ENCODE measurements at regions not wholly inside any gene's neighbourhood (a gene's known extent, or its start where the extent isn't known, plus 50 kb on each side); places are given as distances from the start of the nearest gene placed in this dataset.

DNA sequence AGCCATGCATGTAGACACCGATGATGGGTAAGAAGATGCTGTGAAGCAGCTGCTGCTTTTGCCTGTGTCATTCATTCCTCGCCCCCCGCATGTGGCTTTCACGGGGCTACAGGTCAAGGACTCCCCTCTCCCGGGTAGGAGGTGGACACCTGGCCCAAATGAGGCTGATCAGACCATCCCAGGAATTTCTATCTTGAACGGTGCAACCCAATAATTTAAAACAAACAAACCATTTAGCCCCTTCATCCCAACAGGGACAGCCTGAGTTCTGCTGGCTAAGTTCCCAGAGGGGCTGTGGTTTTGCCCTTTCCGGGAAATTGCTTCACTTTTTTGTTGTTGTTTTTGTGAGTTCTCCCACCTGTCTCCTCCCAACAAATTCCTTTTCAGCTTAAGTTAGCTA, 137.7 kb upstream of the CDH5 start:
- no peaks in the 10 kb centered on the region for H3K79me2 ChIP-seq
- no peaks in the 10 kb centered on the region for H3K36me3 ChIP-seq (replicated peaks; ENCODE audit: insufficient read depth, low read depth)
- no peak overlapping the region for H3K4me3 ChIP-seq
- no peak for DNase-seq (ENCODE audit: low spot score)
- no peaks in the 10 kb centered on the region for H3K9me3 ChIP-seq (ENCODE audit: low read depth)
- no peak for TF ChIP-seq EZH2phosphoT487 (IDR thresholded peaks at IDR 0.05; ENCODE audit: low read depth, severe bottlenecking, unreplicated experiment)
- TF ChIP-seq EZH2 (IDR thresholded peaks at IDR 0.05; ENCODE audit: borderline replicate concordance) = no peak
- TF ChIP-seq, protein P1, sequence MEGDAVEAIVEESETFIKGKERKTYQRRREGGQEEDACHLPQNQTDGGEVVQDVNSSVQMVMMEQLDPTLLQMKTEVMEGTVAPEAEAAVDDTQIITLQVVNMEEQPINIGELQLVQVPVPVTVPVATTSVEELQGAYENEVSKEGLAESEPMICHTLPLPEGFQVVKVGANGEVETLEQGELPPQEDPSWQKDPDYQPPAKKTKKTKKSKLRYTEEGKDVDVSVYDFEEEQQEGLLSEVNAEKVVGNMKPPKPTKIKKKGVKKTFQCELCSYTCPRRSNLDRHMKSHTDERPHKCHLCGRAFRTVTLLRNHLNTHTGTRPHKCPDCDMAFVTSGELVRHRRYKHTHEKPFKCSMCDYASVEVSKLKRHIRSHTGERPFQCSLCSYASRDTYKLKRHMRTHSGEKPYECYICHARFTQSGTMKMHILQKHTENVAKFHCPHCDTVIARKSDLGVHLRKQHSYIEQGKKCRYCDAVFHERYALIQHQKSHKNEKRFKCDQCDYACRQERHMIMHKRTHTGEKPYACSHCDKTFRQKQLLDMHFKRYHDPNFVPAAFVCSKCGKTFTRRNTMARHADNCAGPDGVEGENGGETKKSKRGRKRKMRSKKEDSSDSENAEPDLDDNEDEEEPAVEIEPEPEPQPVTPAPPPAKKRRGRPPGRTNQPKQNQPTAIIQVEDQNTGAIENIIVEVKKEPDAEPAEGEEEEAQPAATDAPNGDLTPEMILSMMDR (IDR thresholded peaks at IDR 0.05; ENCODE audit: poor library complexity) = no peak
- no peaks in the 10 kb centered on the region for H3K27me3 ChIP-seq
- no peaks in the 10 kb centered on the region for H3K9me2 ChIP-seq (replicated peaks; ENCODE audit: insufficient read depth)
- no peak overlapping the region for H3K4me2 ChIP-seq
- no peak overlapping the region for H3K27ac ChIP-seq
- H4K20me1 ChIP-seq (ENCODE audit: insufficient read depth, poor library complexity, severe bottlenecking) = no peaks in the 10 kb centered on the region
- no peak overlapping the region for H2AFZ ChIP-seq
- WGBS (ENCODE audit: low lambda C conversion rate, missing lambda C conversion rate) = 72% methylated on average over 7 of the region's 7 CpGs
- H3K4me1 ChIP-seq (ENCODE audit: insufficient read depth) = peaks cover 19% of the 10 kb centered on the region

DNA sequence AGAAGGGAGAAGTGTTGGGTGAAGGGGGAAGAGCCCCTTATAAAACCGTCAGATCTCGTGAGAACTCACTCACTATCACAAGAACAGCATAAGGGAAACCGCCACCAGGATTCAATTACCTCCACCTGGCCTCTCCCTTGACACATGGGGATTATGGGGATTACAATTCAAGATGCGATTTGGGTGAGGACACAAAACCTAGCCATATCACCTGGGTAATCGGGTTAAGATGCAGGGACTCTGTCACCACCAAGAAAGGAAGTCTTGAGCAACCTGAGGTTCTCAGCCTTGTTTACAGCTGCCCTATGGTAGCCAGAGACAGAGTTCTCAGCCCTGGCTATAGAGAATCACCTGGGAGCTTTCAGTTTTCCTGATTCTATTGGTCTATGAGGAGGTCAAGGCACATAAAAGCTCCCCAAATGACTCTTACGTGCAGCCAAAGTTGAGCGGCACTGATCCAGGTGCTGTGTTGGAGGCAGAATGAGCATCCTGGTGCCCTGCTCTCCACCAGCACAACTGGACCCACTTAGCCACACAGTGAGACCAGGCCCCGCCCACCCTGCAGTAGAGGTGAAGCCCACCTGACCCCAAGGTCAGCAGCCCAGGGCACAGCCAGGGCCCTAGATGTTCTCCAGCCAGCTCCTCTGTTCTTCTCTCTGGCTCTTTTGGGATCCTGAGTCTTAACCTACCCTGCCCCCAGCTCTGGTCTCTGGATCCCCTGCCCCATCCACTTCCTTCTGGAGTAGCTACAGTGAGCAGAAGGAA, 138.5 kb upstream of the CDH5 start:
- Histone ChIP-seq H2AFZ (no peak overlapping the region), H3K4me1 (ENCODE audit: insufficient read depth) (peaks cover 19% of the 10 kb centered on the region), H3K27me3 (no peaks in the 10 kb centered on the region), H3K36me3 (replicated peaks; ENCODE audit: insufficient read depth, low read depth) (no peaks in the 10 kb centered on the region), H3K27ac (no peak overlapping the region), H3K9me2 (replicated peaks; ENCODE audit: insufficient read depth) (no peaks in the 10 kb centered on the region), H3K9me3 (ENCODE audit: low read depth) (no peaks in the 10 kb centered on the region), H3K4me2 (no peak overlapping the region), H4K20me1 (ENCODE audit: insufficient read depth, poor library complexity, severe bottlenecking) (no peaks in the 10 kb centered on the region), H3K4me3 (no peak overlapping the region), H3K79me2 (no peaks in the 10 kb centered on the region)
- WGBS (ENCODE audit: low lambda C conversion rate, missing lambda C conversion rate) = 89% methylated on average over 8 of the region's 8 CpGs
- TF ChIP-seq, protein P1 (IDR thresholded peaks at IDR 0.05; ENCODE audit: poor library complexity) = no peak
- TF ChIP-seq EZH2 (IDR thresholded peaks at IDR 0.05; ENCODE audit: borderline replicate concordance) (no peak), EZH2phosphoT487 (IDR thresholded peaks at IDR 0.05; ENCODE audit: low read depth, severe bottlenecking, unreplicated experiment) (no peak)
- DNase-seq (ENCODE audit: low spot score) = no peak

DNA sequence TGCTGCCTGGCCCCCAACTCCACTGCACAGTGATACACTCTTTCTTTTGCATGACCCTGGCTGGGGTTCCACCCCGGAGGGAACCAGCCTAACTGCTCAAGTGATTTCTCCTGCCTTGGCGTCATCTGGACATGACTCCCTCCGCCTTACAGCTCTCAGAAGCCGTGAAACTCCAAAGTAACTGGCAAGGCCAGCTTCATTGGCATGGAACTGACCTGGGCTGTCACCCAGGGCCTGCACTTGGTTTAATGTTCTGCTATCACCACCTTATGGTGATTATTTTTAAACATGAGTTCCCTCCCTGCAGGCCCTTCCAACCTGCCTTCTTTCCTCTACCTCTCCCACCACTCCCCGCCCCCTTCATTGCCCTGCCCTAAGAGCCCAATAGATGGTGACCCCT, 139.7 kb upstream of the CDH5 start:
- DNase-seq (ENCODE audit: low spot score) = no peak
- no peak for TF ChIP-seq EZH2 (IDR thresholded peaks at IDR 0.05; ENCODE audit: borderline replicate concordance)
- Histone ChIP-seq H3K4me2 (no peak overlapping the region), H3K9me2 (replicated peaks; ENCODE audit: insufficient read depth) (no peaks in the 10 kb centered on the region), H3K4me1 (ENCODE audit: insufficient read depth) (peaks cover 12% of the 10 kb centered on the region), H3K4me3 (no peak overlapping the region), H2AFZ (no peak overlapping the region), H3K36me3 (replicated peaks; ENCODE audit: insufficient read depth, low read depth) (no peaks in the 10 kb centered on the region), H4K20me1 (ENCODE audit: insufficient read depth, poor library complexity, severe bottlenecking) (no peaks in the 10 kb centered on the region), H3K27ac (no peak overlapping the region), H3K79me2 (no peaks in the 10 kb centered on the region), H3K9me3 (ENCODE audit: low read depth) (no peaks in the 10 kb centered on the region), H3K27me3 (no peaks in the 10 kb centered on the region)
- whole genome bisulfite sequencing (ENCODE audit: low lambda C conversion rate, missing lambda C conversion rate) = 96% methylated on average over 5 of the region's 5 CpGs

DNA sequence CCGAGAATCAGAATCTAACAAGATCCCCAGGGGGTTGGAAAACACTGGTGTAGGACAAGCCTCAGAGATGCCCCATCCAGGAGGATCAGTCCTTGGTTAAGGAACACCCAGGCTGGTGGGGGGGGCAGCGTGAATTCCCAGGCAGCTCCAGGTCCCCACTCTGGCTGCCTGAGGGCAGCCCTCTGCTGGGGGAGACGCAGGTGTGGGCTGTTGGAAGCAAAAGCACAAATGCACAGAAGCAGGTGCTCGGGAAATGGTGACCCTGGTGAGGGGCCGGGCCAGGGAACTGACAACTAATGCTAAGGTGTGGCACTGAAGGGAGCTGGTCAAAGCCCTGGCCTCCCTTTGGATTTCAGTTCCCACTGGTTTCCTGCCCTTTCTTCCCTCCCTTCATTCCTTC, 140.8 kb upstream of the CDH5 start:
- Histone ChIP-seq H3K9me2 (replicated peaks; ENCODE audit: insufficient read depth) (no peaks in the 10 kb centered on the region), H3K4me1 (ENCODE audit: insufficient read depth) (peaks cover 1% of the 10 kb centered on the region), H3K27ac (no peak overlapping the region), H3K9me3 (ENCODE audit: low read depth) (no peaks in the 10 kb centered on the region), H3K79me2 (no peaks in the 10 kb centered on the region), H4K20me1 (ENCODE audit: insufficient read depth, poor library complexity, severe bottlenecking) (no peaks in the 10 kb centered on the region), H3K4me2 (no peak overlapping the region), H3K4me3 (no peak overlapping the region), H2AFZ (no peak overlapping the region), H3K27me3 (no peaks in the 10 kb centered on the region), H3K36me3 (replicated peaks; ENCODE audit: insufficient read depth, low read depth) (no peaks in the 10 kb centered on the region)
- 95% methylated on average over 5 of the region's 5 CpGs for WGBS (ENCODE audit: low lambda C conversion rate, missing lambda C conversion rate)
- no peak for DNase-seq (ENCODE audit: low spot score)
- no peak for TF ChIP-seq EZH2phosphoT487 (IDR thresholded peaks at IDR 0.05; ENCODE audit: low read depth, severe bottlenecking, unreplicated experiment)
- TF ChIP-seq, protein P1 (IDR thresholded peaks at IDR 0.05; ENCODE audit: poor library complexity) = no peak
- no peak for TF ChIP-seq EZH2 (IDR thresholded peaks at IDR 0.05; ENCODE audit: borderline replicate concordance)
